Coronary artery (tissue), 2 donors: ENCODE measurements at regions not wholly inside any gene's neighbourhood (a gene's known extent, or its start where the extent isn't known, plus 50 kb on each side); places are given as distances from the start of the nearest gene placed in this dataset.
"Not testable (repeated sequence)": the region's sequence is repeated elsewhere in the genome, so short reads cannot be mapped to it uniquely, and the experiment has no call there.

Source experiments
- DNase-seq: peaks from one replicate; pipeline ENCODE4 v3.0.0-alpha.2; 2017; ENCODE audit warnings: low spot score
- H3K27ac ChIP-seq, 2 donors: fragments of 200-600 bp; sonication (generic); one replicate each; pipeline ENCODE4 v1.5.1; 2016 to 2019
- H3K4me3 ChIP-seq: fragments of 200-600 bp; sonication (generic); 2 replicates; pipeline ENCODE4 v1.5.1; 2016; ENCODE audit warnings: mild to moderate bottlenecking, moderate library complexity
- CTCF ChIP-seq: fragments of 200-600 bp; sonication (generic); IDR thresholded peaks from one replicate; pipeline ENCODE4 v1.5.1; 2019; ENCODE audit warnings: antibody characterized with exemption

GRCh38 chr1:227486559-227486958 is 76.8 kb upstream of the ZNF678 start:
- no peak for TF ChIP-seq CTCF
- Histone ChIP-seq H3K4me3 (no peak overlapping the region), H3K27ac (no peak overlapping the region)
- no peak for DNase-seq

- TF ChIP-seq CTCF: no peak
- Histone ChIP-seq H3K4me3 (no peak overlapping the region), H3K27ac (no peak overlapping the region)
- no peak for DNase-seq
Observed at GRCh38 chr1:227482023-227482299, 81.4 kb upstream of the ZNF678 start.

GRCh38 chr1:227474072-227474471 is 89.3 kb upstream of the ZNF678 start:
- DNase-seq, H3K27ac ChIP-seq, H3K4me3 ChIP-seq: not testable (repeated sequence)

GRCh38 chr1:227472772-227473171 is 90.6 kb upstream of the ZNF678 start:
- Histone ChIP-seq H3K4me3 (no peak overlapping the region), H3K27ac (no peak overlapping the region)
- no peak for DNase-seq
- TF ChIP-seq CTCF: no peak

GRCh38 chr1:227470688-227471087 is 92.7 kb upstream of the ZNF678 start:
- TF ChIP-seq CTCF: no peak
- Histone ChIP-seq H3K4me3 (no peak overlapping the region), H3K27ac (no peak overlapping the region)
- no peak for DNase-seq

- DNase-seq: no peak
- no peak overlapping the region for H3K4me3 ChIP-seq
- no peak for TF ChIP-seq CTCF
- H3K27ac ChIP-seq: no peak overlapping the region
Observed at GRCh38 chr1:227469708-227470107, 93.6 kb upstream of the ZNF678 start.

- Histone ChIP-seq H3K4me3 (no peak overlapping the region), H3K27ac (no peak overlapping the region)
- DNase-seq: no peak
- no peak for TF ChIP-seq CTCF
Observed at GRCh38 chr1:227466039-227466645, 97.2 kb upstream of the ZNF678 start.

- TF ChIP-seq CTCF: no peak
- no peak for DNase-seq
- H3K27ac ChIP-seq: no peak overlapping the region
- H3K4me3 ChIP-seq: no peak overlapping the region
Observed at GRCh38 chr1:227465256-227465655, 98.1 kb upstream of the ZNF678 start.
